GM18498 (cell line): ENCODE measurements at regions not wholly inside any gene's neighbourhood (a gene's known extent, or its start where the extent isn't known, plus 50 kb on each side); places are given as distances from the start of the nearest gene placed in this dataset.
A peak's percentile ranks its signal among the peaks of the same experiment; 100 is the strongest.
"Not testable (repeated sequence)": the region's sequence is repeated elsewhere in the genome, so short reads cannot be mapped to it uniquely, and the experiment has no call there.

Experiments
- ATAC-seq: cut with Tn5 transposase; IDR thresholded peaks from one replicate; pipeline ENCODE4 v1.9.1; 2021; ENCODE audit warnings: mild to moderate bottlenecking, moderate library complexity; ENCODE audit not compliant: unreplicated experiment

GRCh38 chr20:36082315-36082915 is 72.1 kb upstream of the EPB41L1 start:
- ATAC-seq = no peak

- not testable (repeated sequence) for ATAC-seq
Observed at GRCh38 chr20:36083200-36083599, 71.3 kb upstream of the EPB41L1 start.

GRCh38 chr20:36084356-36084755 is 70.2 kb upstream of the EPB41L1 start:
- no peak for ATAC-seq

GRCh38 chr20:36084897-36085613 is 69.5 kb upstream of the EPB41L1 start:
- ATAC-seq = no peak

- ATAC-seq = no peak
Observed at GRCh38 chr20:36085686-36086267, 68.8 kb upstream of the EPB41L1 start.

- ATAC-seq = no peak
Observed at GRCh38 chr20:36086767-36087166, 67.8 kb upstream of the EPB41L1 start.

GRCh38 chr20:36090223-36090622 is 64.3 kb upstream of the EPB41L1 start:
- ATAC-seq = no peak

- ATAC-seq = no peak
Observed at GRCh38 chr20:36091561-36092397, 62.8 kb upstream of the EPB41L1 start.

GRCh38 chr20:36092398-36093024 is 62.0 kb upstream of the EPB41L1 start:
- no peak for ATAC-seq

GRCh38 chr20:36093025-36093803 is 61.3 kb upstream of the EPB41L1 start:
- ATAC-seq = no peak

GRCh38 chr20:36093804-36094145 is 60.8 kb upstream of the EPB41L1 start:
- ATAC-seq = no peak

- no peak for ATAC-seq
Observed at GRCh38 chr20:36094497-36094896, 60.0 kb upstream of the EPB41L1 start.

- ATAC-seq = no peak
Observed at GRCh38 chr20:36096435-36096834, 58.1 kb upstream of the EPB41L1 start.

GRCh38 chr20:36097337-36098151 is 57.0 kb upstream of the EPB41L1 start:
- ATAC-seq = no peak

GRCh38 chr20:36098364-36098763 is 56.2 kb upstream of the EPB41L1 start:
- peak; percentile 59 for ATAC-seq

GRCh38 chr20:36099106-36099505 is 55.4 kb upstream of the EPB41L1 start:
- no peak for ATAC-seq

- no peak for ATAC-seq
Observed at GRCh38 chr20:36101192-36101591, 53.3 kb upstream of the EPB41L1 start.

- ATAC-seq = no peak
Observed at GRCh38 chr20:36102306-36102705, 52.2 kb upstream of the EPB41L1 start.

- ATAC-seq = no peak
Observed at GRCh38 chr20:36102809-36103596, 51.5 kb upstream of the EPB41L1 start.
